GM20431 (cell line): ENCODE measurements at regions not wholly inside any gene's neighbourhood (a gene's known extent, or its start where the extent isn't known, plus 50 kb on each side); places are given as distances from the start of the nearest gene placed in this dataset.

ENCODE experiments used
- in situ Hi-C: fragments of 300-500 bp; cut with MseI, MboI; formaldehyde crosslinking; loops from one replicate; pipeline ENCODE4 v1.15.0; 2020; ENCODE audit warnings: low sequenced_read_pairs; ENCODE audit not compliant: unreplicated experiment

DNA sequence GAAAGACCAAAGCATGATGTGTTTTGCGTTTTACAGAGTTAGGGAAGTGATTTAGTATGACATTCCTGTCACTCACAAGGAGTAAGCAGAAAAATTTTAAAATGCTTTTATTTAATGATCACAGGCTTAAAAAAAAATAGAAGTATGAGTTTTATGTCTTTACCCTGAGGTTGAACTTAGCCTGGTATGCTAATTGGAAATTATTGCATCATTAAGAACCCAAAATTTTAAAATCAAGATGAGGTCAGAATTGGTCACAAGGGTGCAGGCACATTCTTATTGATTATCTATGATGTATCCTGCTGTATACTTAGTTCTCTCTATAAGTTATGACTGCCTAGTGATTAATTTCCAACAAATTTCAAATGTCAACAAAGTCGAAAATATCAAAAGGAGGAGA is 585.6 kb upstream of the ALCAM start:
- in situ Hi-C loops: no loop called here

DNA sequence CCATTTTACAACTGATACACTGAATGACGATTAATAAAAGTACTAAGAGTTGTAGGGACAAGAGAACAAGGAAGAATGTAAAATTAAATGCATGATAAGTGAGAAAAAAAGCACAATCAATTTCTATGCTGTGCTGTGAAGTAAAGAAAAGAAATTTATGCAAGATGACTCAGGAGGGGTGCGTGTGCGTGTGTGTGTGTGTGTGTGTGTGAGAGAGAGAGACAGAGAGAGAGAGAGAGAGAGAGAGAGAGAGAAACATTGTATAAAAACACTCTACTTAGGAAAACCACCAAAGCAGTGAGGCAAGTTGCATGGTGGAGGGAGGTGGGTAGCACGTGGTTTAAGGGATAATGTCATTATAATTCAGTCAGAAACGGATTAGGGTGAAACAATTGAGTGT is 580.8 kb upstream of the ALCAM start:
- in situ Hi-C loops: no loop called here

DNA sequence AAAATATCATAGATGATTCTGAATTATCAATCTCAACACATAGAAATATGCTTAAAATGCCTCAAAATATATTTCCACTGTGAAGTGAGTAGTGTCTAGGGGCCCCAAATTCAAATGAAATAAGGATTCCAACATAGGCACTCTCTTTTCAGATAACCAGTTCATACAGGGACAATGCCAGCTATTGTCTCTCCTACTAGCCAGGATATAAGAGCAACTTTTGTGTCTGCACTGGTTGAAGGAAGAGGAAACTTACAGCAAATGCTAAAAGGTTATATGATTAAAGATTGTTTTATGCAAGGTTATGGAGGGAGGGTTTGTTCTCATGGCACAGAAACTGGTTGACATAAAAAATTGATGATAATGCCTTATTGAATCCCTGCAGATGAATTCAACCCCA is 579.4 kb upstream of the ALCAM start:
- in situ Hi-C loops: no loop called here

DNA sequence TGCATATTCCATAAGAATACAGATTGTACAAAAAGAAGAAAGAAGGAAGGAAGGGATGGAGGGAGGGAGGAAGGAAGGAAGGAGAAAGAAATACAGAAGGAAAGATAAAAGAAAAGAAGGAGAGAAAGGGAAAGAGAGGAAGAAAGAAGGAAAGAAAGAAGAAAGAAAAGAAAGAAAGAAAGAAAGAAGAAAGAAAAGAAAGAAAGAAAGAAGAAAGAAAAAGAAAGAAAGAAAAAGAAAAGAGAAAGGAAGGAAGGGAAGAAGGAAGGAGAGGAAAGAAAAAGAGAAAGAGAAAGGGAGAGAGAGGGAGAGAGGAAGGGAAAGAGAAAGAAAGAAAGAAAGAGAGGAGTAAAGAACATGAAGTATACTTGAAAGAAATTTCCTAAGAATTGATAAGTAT is 577.9 kb upstream of the ALCAM start:
- in situ Hi-C loops: no loop called here

DNA sequence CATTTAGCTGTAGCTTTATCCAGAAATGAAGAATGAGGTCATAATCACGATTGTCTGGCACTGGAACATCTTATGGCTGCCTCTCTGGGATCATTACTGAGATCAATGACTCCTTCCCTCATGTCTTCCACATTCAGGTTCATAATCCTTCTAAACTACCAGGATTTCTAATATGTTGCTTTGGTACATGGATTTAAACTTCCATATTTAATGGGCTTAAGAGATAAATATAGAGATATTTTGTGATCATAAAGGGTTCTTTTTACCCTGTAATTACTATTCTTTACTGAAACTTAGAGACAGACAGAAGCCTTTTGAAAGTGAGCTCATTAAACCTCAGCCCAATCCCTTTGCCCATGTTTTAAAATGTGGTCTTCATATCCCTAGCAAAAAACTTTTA is 575.4 kb upstream of the ALCAM start:
- in situ Hi-C loops: no loop called here

DNA sequence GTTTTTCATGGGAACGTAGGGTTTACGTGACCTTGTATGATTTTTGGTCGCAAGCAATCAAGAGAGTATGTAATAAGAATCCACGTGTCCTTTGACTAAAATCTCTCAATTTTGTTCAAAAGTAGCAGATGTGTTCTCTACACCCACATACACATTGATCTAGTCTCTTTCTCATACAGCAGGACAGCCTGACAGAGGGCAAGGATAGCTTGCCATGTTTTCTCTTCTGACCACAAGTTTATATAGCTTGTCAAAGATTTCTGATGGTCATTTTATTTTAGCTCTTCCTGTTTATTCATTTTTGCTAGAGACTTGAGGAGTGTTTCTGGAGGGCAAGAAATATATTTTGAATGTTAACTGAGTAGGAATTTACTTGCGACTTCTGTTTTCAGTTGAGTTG is 570.2 kb upstream of the ALCAM start:
- in situ Hi-C loops: no loop called here

DNA sequence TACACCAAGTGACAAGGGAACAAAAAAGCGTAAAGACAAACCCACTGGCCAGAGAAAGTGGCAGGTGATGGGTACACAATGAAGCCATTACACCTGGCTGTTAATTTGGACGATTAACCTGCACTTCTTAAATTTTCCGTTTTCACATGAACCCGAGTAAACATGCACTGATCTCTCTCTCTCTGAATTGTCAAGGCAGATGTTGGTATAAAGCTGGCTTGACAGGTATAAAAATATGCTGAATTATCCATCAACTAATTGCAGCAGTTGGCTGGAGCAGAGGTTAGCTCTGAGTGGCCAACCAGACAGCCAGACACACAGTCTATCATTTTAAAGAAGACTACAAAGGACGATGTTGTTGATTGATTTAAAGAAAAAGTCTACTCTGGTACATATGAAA is 561.7 kb upstream of the ALCAM start:
- in situ Hi-C loops: no loop called here

DNA sequence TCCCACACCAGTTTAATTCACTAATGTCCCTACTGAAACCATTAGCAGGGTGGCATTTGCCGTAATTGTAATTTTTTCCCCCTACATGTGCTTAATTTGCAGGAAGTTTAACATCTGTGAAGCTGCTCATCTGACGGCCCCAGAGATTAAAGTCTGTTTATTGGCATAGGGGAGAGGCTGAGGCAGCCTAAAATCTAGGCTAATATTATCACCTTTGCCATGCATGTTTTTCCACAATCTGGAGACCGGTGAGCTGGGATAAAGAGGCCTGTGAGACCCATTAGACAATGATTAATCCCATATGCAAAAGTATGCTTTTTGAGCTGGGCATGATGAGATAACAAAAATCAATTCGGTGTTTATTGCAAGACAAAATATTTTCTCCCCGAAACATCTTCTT is 561.2 kb upstream of the ALCAM start:
- in situ Hi-C loops: no loop called here

DNA sequence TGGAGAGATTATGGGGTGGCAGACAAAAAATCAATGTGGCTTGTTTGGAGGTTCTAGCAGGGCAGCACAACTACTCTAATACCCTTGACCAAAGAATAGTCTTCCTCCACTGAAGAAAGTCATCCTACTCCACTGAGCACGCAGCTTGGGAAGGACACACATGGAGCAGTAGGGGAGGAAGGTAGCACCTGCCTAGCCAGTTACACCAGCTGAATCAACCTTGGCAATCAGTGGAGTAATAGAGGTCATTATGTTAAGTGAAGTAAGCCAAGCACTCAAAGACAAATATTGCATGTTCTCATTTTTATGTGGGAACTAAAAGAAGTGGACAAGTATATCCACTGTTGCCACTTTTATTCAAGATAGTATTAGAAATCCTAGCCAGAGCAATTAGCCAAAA is 555.8 kb upstream of the ALCAM start:
- in situ Hi-C loops: no loop called here

DNA sequence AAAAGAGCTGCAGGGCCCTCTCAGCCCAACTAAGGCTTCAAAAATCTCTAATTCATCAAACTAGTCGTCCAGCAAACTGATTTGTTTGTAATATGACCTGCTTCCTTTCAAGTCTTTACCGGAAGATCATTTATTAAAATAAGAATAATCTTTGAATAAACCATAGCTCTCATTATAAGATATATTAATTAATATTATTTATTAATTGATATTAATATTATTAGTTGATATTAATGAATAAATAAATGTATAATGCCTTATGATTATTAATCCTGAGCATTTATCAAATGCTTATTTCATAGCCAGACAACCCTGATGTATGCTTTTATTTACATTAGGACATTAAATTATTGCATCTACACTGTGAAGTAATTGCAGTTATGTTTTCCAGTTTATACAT is 550.7 kb upstream of the ALCAM start:
- in situ Hi-C loops: no loop called here

DNA sequence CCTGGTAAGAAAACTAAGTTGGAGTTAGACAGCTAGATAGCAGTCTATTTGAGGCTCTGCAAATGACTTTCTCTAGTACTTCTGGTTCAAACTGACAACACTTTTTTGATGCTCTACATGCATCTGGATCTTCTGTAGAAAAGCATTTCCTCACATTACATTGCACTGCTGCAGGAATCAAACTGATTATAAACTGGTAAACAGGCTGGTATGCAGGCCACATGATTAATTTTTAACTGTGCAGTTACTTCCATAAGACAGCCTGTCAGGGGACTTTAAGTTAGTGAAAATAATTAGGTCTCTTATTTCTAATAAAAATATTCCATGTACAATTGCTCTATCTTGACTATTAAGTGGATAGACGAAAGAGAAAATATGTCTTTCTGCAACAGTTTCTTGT is 550.0 kb upstream of the ALCAM start:
- in situ Hi-C loops: no loop called here

DNA sequence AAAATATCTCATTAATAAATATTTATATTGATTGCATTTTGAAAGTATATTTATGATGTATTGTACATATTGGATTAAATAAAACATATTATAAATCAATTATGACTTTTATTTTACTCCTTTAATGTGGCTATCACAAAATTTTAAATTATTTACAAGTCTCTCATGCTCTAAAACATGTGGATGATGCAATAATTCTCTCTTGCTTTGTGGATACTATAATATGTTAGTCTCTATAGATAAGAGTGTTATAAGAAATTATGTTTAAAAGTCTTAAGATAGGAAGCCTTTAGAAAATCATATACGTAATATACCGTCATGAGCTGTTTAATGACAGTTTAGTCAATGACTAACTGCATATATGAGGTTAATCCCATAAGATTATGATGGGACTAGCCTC is 547.4 kb upstream of the ALCAM start:
- in situ Hi-C loops: no loop called here

DNA sequence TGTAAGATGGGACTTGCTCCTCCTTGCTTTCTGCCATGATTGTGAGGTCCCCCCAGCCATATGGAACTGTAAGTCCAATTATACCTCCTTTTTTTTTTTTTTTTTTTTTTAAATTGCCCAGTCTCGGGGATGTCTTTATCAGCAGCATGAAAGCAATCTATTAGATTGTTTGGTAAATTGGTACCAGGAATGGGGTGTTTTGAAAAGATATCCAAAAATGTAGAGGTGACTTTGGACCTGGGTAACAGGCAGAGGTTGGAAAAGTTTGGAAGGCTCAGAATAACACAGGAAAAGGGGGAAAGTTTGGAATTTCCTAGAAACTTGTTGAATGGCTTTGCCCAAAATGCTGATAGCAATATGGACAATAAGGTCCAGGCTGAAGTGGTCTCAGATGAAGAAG is 545.8 kb upstream of the ALCAM start:
- in situ Hi-C loops: no loop called here

DNA sequence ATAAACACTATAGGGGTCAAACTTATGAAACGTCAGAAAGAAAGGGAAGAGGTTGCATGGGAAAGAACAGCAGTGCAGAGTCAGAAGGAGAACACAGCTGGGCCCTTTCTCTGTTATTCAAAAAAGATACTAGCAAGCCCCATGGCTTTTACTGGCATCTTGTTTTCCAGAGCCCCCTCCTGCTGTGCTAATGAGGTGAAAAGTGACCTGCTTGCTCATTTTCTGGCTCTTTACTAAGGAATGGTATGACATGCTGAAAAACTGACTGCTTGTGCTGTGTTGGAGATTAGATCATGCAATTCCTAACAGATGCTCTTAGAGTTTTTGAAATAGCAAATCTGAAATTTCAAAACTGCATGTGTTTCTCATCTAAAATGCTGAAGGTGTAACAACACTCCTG is 541.6 kb upstream of the ALCAM start:
- in situ Hi-C loops: no loop called here

DNA sequence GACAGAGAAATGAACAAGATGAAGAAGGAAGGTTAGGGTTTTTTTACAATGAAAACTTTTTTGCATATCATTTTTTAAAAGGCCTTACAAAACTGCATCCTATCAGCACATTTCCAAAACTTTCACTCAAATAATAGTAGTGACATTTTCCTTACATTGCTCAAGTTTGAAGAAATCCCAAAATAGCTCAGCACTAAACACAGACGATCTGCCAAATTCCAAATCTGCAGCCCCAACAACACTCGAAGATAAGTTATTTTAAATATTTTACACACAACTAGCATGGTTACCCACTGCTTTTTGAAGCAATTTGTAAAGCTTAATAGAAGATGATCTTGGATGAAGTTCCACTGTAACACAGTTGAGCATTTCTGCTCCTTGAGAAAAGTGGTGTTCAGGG is 535.6 kb upstream of the ALCAM start:
- in situ Hi-C loops: no loop called here

DNA sequence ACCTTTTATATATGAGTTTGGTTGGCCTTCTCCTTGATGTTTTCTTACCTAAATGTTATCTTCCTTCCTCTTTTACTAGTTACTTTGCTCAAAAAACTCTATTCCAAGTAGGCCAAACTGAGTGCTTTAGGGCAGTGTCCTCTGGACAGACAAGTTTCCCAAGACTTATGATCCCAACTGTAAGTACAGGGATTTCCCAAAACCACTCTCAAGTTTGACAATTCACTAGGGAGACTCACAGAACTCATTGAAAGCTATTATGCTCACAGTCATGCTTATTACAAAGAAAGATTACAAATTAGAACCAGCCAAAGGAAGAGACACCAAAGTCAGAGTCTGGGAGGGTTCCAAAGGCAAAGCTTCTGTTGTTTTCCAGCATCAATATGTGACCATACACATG is 534.2 kb upstream of the ALCAM start:
- in situ Hi-C loops: no loop called here

DNA sequence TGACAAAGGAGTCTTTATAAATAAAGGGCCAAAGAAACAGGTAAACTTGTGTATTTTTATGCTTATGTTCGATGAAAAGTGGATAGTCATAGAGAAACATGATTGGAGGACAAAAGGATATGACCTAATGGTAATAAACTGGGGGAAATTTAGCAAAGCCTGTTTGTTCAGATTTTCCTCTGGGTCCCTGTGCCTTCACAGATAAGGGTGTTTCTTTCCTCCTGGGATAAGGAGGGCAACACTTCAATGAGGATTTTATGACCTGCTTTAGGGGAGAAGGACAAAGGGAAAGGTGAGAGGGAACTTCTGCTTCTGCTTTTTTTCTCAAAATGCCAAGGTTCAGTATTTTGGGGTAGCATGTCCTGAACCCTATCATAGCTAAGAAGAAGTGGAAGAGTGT is 531.3 kb upstream of the ALCAM start:
- in situ Hi-C loops: no loop called here

DNA sequence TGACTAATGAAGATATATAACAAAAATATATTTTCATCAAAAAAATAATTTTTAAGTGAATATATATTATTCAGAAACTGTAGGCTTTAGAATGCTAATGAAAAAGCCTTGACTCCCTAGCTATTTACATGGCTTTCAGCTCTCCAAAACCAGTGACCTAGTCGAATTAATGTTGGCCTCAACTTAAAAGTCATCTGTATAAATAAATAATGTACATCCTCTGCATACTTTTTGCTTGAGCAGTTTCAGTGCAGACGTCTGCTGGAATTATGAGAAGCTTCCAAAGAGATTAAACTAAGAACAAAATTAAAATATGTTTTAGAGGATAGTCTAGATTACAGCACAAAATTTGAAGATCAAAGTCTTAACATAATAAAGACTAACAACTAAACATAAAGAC is 520.4 kb upstream of the ALCAM start:
- in situ Hi-C loops: no loop called here

DNA sequence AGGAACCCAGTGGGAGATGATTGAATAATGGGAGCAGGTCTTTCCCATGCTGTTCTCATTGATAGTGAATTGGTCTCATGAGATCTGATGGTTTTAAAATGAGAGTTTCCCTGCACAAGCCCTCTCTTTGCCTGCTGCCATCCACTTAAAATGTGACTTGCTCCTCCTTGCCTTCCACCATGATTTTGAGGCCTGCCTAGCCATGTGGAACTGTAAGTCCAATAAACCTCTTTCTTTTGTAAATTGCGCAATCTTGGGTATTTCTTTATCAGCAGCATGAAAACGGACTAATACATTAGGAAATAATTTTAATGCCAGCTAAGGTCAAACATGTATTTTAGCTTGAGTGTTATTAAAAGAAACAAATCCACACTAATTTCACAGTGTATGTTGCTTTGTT is 517.6 kb upstream of the ALCAM start:
- in situ Hi-C loops: no loop called here

DNA sequence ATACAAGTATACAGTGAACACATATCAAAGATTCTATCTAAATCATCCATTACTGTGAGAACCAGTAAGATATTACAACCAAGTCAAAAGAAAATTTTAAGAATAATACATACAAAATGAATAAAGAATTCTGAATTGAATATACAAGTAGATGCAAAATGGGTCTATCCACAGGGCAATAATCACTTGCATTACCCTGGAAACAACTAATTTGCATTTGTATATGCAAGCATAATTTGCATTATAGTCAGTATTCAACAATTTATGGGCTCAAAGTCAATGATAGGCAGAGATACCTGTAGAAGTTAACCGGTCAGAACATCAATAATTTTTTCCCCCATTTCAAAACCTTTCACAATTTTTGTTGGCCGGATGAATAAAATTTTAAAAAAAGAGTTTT is 512.2 kb upstream of the ALCAM start:
- in situ Hi-C loops: no loop called here

DNA sequence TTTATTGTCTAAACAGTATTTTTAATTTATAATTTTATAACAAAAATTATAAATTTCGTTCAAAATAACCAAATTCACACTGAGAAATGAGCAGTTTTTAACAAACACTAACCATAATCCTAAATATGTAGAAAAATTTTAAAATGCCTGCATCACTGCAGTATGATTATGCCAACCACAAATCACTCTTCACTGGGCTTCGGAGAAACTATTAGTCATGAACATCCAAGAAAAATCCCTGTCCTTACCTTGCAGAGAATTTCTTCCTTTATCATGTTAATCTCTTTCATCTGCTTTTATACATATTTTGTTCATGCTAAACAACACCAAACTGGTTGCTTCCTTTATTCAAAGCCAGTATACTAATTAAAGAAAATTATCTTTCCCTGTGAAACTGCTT is 511.0 kb upstream of the ALCAM start:
- in situ Hi-C loops: no loop called here

DNA sequence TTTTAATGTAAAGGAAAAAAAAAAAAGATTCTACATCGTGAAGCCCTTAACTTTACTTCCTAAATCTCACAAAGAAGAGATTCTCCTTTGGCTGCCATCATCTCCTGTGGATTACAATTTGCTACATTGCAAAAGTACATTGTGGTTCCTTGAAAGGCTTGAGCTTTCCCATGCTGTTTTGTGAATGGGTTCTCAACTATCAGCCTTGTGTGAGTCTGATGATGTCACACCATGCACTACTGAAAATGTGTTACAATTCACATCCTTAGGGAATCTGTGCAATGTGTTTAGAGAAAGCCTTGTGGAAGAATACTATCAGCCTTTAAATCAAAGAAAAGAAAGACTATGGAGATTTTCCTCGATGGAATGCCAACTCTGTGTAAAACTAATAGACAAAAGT is 510.0 kb upstream of the ALCAM start:
- in situ Hi-C loops: no loop called here

DNA sequence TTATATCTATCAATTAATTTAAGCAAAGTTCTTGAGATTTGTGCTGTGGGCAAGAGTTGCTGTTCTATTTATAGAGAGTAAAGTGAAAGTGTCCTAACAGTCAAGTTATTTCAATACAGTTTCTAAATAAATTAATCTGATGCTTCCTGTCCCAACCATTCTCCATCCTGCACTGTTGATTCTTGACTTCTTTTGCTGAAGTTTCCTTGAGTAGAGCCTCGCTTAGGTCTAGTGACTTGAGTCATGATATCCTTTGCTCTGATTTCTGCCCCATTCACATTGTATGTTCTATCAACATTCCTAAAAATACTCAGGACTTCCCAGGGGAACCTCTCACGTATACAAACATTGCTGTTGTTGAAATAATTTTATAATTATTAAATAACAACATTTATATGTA is 498.4 kb upstream of the ALCAM start:
- in situ Hi-C loops: no loop called here
